DMS153 treated with DMSO at 0.1 percent for 48 hours (cell line): ENCODE measurements at regions not wholly inside any gene's neighbourhood (a gene's known extent, or its start where the extent isn't known, plus 50 kb on each side); places are given as distances from the start of the nearest gene placed in this dataset.

Experiments
- DNase-seq: peaks from one replicate; lab custom pipeline; 2025; ENCODE audit not compliant: unreplicated experiment; lab: John Stamatoyannopoulos, UW

GRCh38 chr17:34826332-34826731 lies 134.9 kb downstream of the CCT6B start:
- no peak for DNase-seq

- DNase-seq, result no peak
Measured at GRCh38 chr17:34825884-34826283, 135.4 kb downstream of the CCT6B start.

- no peak for DNase-seq
Measured at GRCh38 chr17:34825102-34825501, 136.2 kb downstream of the CCT6B start.

GRCh38 chr17:34823023-34823422 lies 138.2 kb downstream of the CCT6B start:
- DNase-seq, result no peak

- DNase-seq, result no peak
Measured at GRCh38 chr17:34822007-34822739, 139.1 kb downstream of the CCT6B start.

DNA sequence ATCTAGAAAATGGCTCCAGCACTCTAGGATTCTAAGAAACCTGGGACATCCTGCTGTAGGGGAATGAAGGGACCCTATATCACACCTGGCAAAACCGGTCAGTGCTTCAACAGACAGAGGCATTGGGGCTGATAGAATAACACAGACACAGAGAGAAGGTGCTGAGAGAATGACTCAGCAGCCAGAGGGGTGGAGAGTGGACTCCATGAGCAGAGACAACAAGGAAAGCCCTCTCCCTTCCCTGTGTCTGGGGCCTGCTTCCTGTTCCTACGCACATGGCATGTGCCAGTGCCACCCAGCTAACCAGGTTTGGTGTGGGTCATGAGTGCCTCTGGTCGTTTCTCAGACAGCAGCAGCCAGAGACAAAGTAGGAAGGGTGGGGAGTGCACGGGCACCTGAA lies 140.3 kb downstream of the CCT6B start:
- no peak for DNase-seq

- no peak for DNase-seq
Measured at GRCh38 chr17:34820248-34820801, 140.9 kb downstream of the CCT6B start.

- DNase-seq, result no peak
Measured at GRCh38 chr17:34817252-34818035, 143.8 kb downstream of the CCT6B start.

GRCh38 chr17:34816848-34817247 lies 144.4 kb downstream of the CCT6B start:
- no peak for DNase-seq

- no peak for DNase-seq
Measured at GRCh38 chr17:34813290-34813689, 148.0 kb downstream of the CCT6B start.

- DNase-seq, result no peak
Measured at GRCh38 chr17:34811561-34811960, 149.7 kb downstream of the CCT6B start.

DNA sequence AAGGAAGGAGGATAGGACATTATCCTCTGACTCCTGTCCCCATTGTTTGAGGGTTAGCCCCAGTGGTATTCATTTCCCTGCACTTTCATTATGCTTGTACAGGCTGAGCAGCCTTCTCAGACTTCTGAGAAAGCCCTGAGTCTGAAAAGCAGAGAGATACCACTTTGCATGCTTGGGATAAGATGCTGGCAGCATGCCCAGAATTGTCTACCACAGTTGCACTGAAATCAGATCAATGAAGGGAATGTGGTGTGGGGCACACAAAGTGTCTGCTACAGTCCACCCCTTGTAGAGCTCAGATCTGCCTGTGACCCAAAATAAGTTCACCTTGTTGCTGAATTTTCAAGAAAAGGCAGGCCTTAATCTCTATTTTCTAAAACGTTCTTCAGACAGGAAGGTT lies 160.6 kb downstream of the CCT6B start:
- no peak for DNase-seq

DNA sequence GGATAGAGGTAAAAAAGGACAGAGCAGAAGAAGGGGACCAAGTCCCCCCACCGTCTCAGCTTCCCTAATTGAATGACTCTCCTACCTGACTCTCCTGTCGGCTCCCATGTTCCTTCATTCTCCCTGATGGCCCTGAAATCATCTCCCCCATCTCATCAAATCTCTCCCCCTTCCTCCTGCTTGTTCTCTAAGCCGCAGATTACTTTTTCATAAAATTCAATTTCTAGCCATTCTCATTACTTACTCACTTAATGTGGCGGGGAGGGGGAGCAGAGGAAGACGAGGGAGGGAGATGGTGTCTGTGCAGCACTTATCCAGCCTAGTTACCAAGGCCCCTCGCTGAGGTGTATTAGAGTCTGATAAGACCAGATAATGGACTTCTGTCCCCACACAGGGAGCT lies 161.5 kb downstream of the CCT6B start:
- no peak for DNase-seq

GRCh38 chr17:34798581-34798980 lies 162.7 kb downstream of the CCT6B start:
- no peak for DNase-seq

DNA sequence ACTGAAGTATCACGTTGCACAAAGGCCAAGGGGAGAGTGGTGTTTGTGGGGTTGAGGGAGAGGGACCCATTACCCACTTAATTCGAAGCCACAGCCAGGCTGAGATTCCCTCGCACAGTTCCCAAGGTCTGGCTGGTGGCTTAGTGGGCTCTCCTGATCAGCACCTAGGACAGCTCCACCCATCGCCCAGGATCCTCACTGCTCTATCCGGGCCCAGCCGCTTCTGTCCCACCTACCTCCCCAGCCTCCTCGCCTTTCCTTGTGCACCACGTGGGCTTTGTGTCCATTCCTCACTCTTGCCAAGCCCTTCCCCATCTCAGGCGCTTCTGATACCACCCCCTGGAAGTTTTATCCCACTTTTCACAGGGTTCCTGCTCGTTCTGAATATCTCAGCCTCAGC lies 163.5 kb downstream of the CCT6B start:
- no peak for DNase-seq

GRCh38 chr17:34793231-34793908 lies 167.9 kb downstream of the CCT6B start:
- no peak for DNase-seq

- no peak for DNase-seq
Measured at GRCh38 chr17:34788696-34789095, 172.6 kb downstream of the CCT6B start.

DNA sequence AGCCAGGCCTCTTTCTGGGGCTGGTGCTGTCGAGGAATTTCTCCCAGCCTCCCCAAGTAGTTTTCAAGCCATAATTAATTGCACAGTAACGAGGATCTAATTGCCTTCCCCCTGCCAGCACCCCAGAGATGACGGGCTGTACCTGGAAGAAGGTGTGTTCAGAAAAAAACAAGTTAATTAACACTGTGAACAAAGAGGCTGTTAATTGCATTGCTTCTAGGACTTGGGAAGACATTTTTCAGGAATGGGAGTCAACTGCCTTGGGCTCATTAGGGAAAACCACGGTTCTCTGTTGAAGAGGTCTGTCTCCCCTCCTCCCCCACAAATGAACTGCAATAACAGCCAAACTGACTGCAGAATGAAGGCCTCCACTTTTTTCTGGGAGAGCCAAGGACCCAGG lies 176.7 kb downstream of the CCT6B start:
- no peak for DNase-seq

GRCh38 chr17:34782271-34782670 lies 179.0 kb downstream of the CCT6B start:
- no peak for DNase-seq

GRCh38 chr17:34781571-34782108 lies 179.6 kb downstream of the CCT6B start:
- no peak for DNase-seq

- DNase-seq, result no peak
Measured at GRCh38 chr17:34781071-34781470, 180.2 kb downstream of the CCT6B start.
